Fibroblast of villous mesenchyme (primary cell): ENCODE measurements at regions not wholly inside any gene's neighbourhood (a gene's known extent, or its start where the extent isn't known, plus 50 kb on each side); places are given as distances from the start of the nearest gene placed in this dataset.

Experiments
- DNase-seq: peaks from one replicate; pipeline ENCODE4 v3.0.0-alpha.2; 2010; ENCODE audit warnings: low read depth
- H3K4me3 ChIP-seq: 2 replicates; pipeline ENCODE4 v1.5.1; 2011; ENCODE audit warnings: low read depth, mild to moderate bottlenecking, low read length
- CTCF ChIP-seq: IDR thresholded peaks from 2 replicates; pipeline ENCODE4 v1.5.1; 2012; ENCODE audit warnings: low read depth, mild to moderate bottlenecking, low read length; ENCODE audit not compliant: insufficient read depth

- no peak for DNase-seq
- no peak for TF ChIP-seq CTCF
- H3K4me3 ChIP-seq: no peak overlapping the region
Measured at GRCh38 chr20:1779567-1779966, 115.6 kb upstream of the SIRPA start.

- no peak for DNase-seq
- H3K4me3 ChIP-seq: no peak overlapping the region
- TF ChIP-seq CTCF: no peak
Measured at GRCh38 chr20:1778338-1778737, 116.9 kb upstream of the SIRPA start.

- H3K4me3 ChIP-seq: peak overlapping the region; percentile 74
- TF ChIP-seq CTCF: no peak
- DNase-seq: no peak
Measured at GRCh38 chr20:1777476-1777820, 117.8 kb upstream of the SIRPA start.

- DNase-seq: peak; percentile 89
- TF ChIP-seq CTCF: peak; percentile 85
Measured at GRCh38 chr20:1776681-1777475, 118.3 kb upstream of the SIRPA start.

GRCh38 chr20:1775117-1775516, 117.5 kb upstream of the SIRPG start:
- TF ChIP-seq CTCF: no peak
- no peak overlapping the region for H3K4me3 ChIP-seq
- DNase-seq: peak; percentile 8

More at GRCh38 chr20:1776681-1777475, 118.3 kb upstream of the SIRPA start:
- peak overlapping the region; percentile 74 for H3K4me3 ChIP-seq

GRCh38 chr20:1774479-1774878, 116.9 kb upstream of the SIRPG start:
- no peak for DNase-seq
- H3K4me3 ChIP-seq: no peak overlapping the region
- TF ChIP-seq CTCF: no peak

- no peak for DNase-seq
- H3K4me3 ChIP-seq: no peak overlapping the region
- no peak for TF ChIP-seq CTCF
Measured at GRCh38 chr20:1773816-1774215, 116.2 kb upstream of the SIRPG start.
